ENCODE measurements at regions not wholly inside any gene's neighbourhood (a gene's known extent, or its start where the extent isn't known, plus 50 kb on each side); places are given as distances from the start of the nearest gene placed in this dataset.

DNA sequence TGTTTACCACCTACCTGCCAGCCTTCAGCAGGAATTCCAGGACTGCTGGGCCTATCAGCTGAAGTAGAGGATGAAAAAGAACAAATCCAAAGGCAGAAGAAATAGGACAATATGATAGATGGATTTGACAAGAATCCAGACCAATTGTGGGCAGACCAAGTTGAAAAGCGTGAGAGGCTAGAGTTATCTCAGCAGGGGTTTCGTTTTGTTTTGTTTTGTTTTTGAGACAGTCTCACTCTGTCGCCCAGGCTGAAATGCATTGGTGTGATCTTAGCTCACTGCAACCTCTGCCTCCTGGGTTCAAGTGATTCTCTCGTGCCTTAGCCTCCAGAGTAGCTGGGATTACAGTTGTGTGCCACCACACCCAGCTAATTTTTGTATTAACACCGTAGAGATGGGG lies 113.2 kb downstream of the PALM2AKAP2 start:
- TF ChIP-seq, protein P1, sequence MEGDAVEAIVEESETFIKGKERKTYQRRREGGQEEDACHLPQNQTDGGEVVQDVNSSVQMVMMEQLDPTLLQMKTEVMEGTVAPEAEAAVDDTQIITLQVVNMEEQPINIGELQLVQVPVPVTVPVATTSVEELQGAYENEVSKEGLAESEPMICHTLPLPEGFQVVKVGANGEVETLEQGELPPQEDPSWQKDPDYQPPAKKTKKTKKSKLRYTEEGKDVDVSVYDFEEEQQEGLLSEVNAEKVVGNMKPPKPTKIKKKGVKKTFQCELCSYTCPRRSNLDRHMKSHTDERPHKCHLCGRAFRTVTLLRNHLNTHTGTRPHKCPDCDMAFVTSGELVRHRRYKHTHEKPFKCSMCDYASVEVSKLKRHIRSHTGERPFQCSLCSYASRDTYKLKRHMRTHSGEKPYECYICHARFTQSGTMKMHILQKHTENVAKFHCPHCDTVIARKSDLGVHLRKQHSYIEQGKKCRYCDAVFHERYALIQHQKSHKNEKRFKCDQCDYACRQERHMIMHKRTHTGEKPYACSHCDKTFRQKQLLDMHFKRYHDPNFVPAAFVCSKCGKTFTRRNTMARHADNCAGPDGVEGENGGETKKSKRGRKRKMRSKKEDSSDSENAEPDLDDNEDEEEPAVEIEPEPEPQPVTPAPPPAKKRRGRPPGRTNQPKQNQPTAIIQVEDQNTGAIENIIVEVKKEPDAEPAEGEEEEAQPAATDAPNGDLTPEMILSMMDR (conservative IDR thresholded peaks at IDR 0.05; ENCODE audit: low read depth, low read length): no peak
- TF ChIP-seq EZH2 (IDR thresholded peaks at IDR 0.05; ENCODE audit: low read length, unreplicated experiment): no peak
- TF ChIP-seq EZH2phosphoT487 (IDR thresholded peaks at IDR 0.05; ENCODE audit: borderline replicate concordance, low read length): no peak

All from PC-3 (cell line).